GM12872 (cell line): ENCODE measurements at regions not wholly inside any gene's neighbourhood (a gene's known extent, or its start where the extent isn't known, plus 50 kb on each side); places are given as distances from the start of the nearest gene placed in this dataset.

ENCODE experiments used
- CTCF ChIP-seq: IDR thresholded peaks from 3 replicates; pipeline ENCODE4 v1.5.1; 2011; ENCODE audit warnings: low read depth, mild to moderate bottlenecking, low read length, moderate library complexity; ENCODE audit not compliant: insufficient read depth

GRCh38 chr12:46073321-46073720 is 82.9 kb upstream of the SCAF11 start:
- no peak for TF ChIP-seq CTCF

- peak; percentile 100 for TF ChIP-seq CTCF
These were observed 81.6 kb upstream of the SCAF11 start for GRCh38 chr12:46071769-46072624.

GRCh38 chr12:46071335-46071734 is 81.0 kb upstream of the SCAF11 start:
- TF ChIP-seq CTCF: peak; percentile 33

GRCh38 chr12:46067094-46067493 is 76.7 kb upstream of the SCAF11 start:
- no peak for TF ChIP-seq CTCF

GRCh38 chr12:46065412-46066166 is 75.2 kb upstream of the SCAF11 start:
- no peak for TF ChIP-seq CTCF

- no peak for TF ChIP-seq CTCF
These were observed 74.2 kb upstream of the SCAF11 start for GRCh38 chr12:46064548-46064947.

- no peak for TF ChIP-seq CTCF
These were observed 60.4 kb upstream of the SCAF11 start for GRCh38 chr12:46050805-46051204.
